H9 (cell line): ENCODE measurements at regions not wholly inside any gene's neighbourhood (a gene's known extent, or its start where the extent isn't known, plus 50 kb on each side); places are given as distances from the start of the nearest gene placed in this dataset.

Experiments
- DNase-seq: peaks from one replicate; pipeline ENCODE4 v3.0.0-alpha.2; 2017
- H2AFZ ChIP-seq: one replicate; pipeline ENCODE4 v1.6.1; 2013; ENCODE audit warnings: mild to moderate bottlenecking, low read length, control low read depth, moderate library complexity
- H2AK5ac ChIP-seq: 2 replicates; pipeline ENCODE4 v1.6.1; 2013; ENCODE audit warnings: low read length, control low read depth, mixed read lengths; ENCODE audit not compliant: insufficient read length
- H2BK120ac ChIP-seq: one replicate; pipeline ENCODE4 v1.6.1; 2013; ENCODE audit warnings: low read depth, mild to moderate bottlenecking, low read length, control low read depth, inconsistent platforms; ENCODE audit not compliant: poor library complexity, severe bottlenecking
- H2BK12ac ChIP-seq: 2 replicates; pipeline ENCODE4 v1.6.1; 2013; ENCODE audit warnings: low read length, control low read depth, mixed read lengths, low read depth; ENCODE audit not compliant: insufficient read length
- H2BK15ac ChIP-seq: 2 replicates; pipeline ENCODE4 v1.6.1; 2013; ENCODE audit warnings: low read depth, low read length, control low read depth
- H2BK20ac ChIP-seq: one replicate; pipeline ENCODE4 v1.6.1; 2013; ENCODE audit warnings: low read depth, mild to moderate bottlenecking, low read length, control low read depth, inconsistent platforms; ENCODE audit not compliant: poor library complexity, severe bottlenecking
- H2BK5ac ChIP-seq: 2 replicates; pipeline ENCODE4 v1.6.1; 2013; ENCODE audit warnings: low read length, control low read depth, mixed read lengths; ENCODE audit not compliant: insufficient read length
- H3K14ac ChIP-seq: 2 replicates; pipeline ENCODE4 v1.6.1; 2013; ENCODE audit warnings: low read length, control low read depth; ENCODE audit not compliant: insufficient read depth
- H3K18ac ChIP-seq: 2 replicates; pipeline ENCODE4 v1.6.1; 2013; ENCODE audit warnings: low read depth, mild to moderate bottlenecking, mixed read lengths, low read length, control low read depth; ENCODE audit not compliant: insufficient read length
- H3K23ac ChIP-seq: 2 replicates; pipeline ENCODE4 v1.6.1; 2013; ENCODE audit warnings: low read length, control low read depth, mixed read lengths, low read depth; ENCODE audit not compliant: insufficient read length
- H3K23me2 ChIP-seq: 2 replicates; pipeline ENCODE4 v1.6.1; 2013; ENCODE audit warnings: low read depth, mild to moderate bottlenecking, mixed read lengths, low read length, control low read depth; ENCODE audit not compliant: insufficient read length, poor library complexity, severe bottlenecking
- H3K27ac ChIP-seq: 2 replicates; pipeline ENCODE4 v1.5.1; 2013; ENCODE audit warnings: low read length, control low read depth, mixed read lengths, low read depth; ENCODE audit not compliant: insufficient read length
- H3K27me3 ChIP-seq: 2 replicates; pipeline ENCODE4 v1.6.1; 2013; ENCODE audit warnings: low read length, control low read depth, inconsistent platforms; ENCODE audit not compliant: insufficient read depth
- H3K4ac ChIP-seq: 2 replicates; pipeline ENCODE4 v1.6.1; 2013; ENCODE audit warnings: low read depth, mild to moderate bottlenecking, control low read depth, inconsistent platforms, low read length, moderate library complexity
- H3K4me1 ChIP-seq: 2 replicates; pipeline ENCODE4 v1.6.1; 2013; ENCODE audit warnings: low read length, control low read depth, inconsistent platforms; ENCODE audit not compliant: insufficient read depth
- H3K4me2 ChIP-seq: 2 replicates; pipeline ENCODE4 v1.6.1; 2013; ENCODE audit warnings: low read length, control low read depth, mixed read lengths; ENCODE audit not compliant: insufficient read length, insufficient read depth
- H3K56ac ChIP-seq: 2 replicates; pipeline ENCODE4 v1.6.1; 2013; ENCODE audit warnings: low read depth, mild to moderate bottlenecking, mixed read lengths, low read length, control low read depth; ENCODE audit not compliant: insufficient read length
- H3K79me1 ChIP-seq: 2 replicates; pipeline ENCODE4 v1.6.1; 2013; ENCODE audit warnings: low read depth, mild to moderate bottlenecking, moderate library complexity, low read length, control low read depth, inconsistent platforms; ENCODE audit not compliant: insufficient read depth, poor library complexity, severe bottlenecking
- H3K79me2 ChIP-seq: 2 replicates; pipeline ENCODE4 v1.6.1; 2013; ENCODE audit warnings: low read length, control low read depth, inconsistent platforms; ENCODE audit not compliant: insufficient read depth
- H3K9ac ChIP-seq: 2 replicates; pipeline ENCODE4 v1.6.1; 2013; ENCODE audit warnings: low read length, control low read depth, mixed read lengths; ENCODE audit not compliant: insufficient read length; ENCODE audit errors: extremely low read depth
- H3K9me3 ChIP-seq: one replicate; pipeline ENCODE4 v1.6.1; 2013; ENCODE audit warnings: low read depth, low read length, inconsistent platforms; ENCODE audit not compliant: control insufficient read depth
- H3T11ph ChIP-seq: one replicate; pipeline ENCODE4 v1.6.1; 2013; ENCODE audit warnings: mild to moderate bottlenecking, low read length, control low read depth, inconsistent platforms
- H4K20me1 ChIP-seq: one replicate; pipeline ENCODE4 v1.6.1; 2013; ENCODE audit not compliant: control insufficient read depth, insufficient read length, insufficient read depth
- H4K5ac ChIP-seq: 2 replicates; pipeline ENCODE4 v1.6.1; 2013; ENCODE audit warnings: low read depth, mild to moderate bottlenecking, mixed read lengths, low read length, control low read depth; ENCODE audit not compliant: insufficient read length
- H4K8ac ChIP-seq: replicated peaks from 2 replicates; pipeline ENCODE4 v1.6.1; 2013; ENCODE audit warnings: low read length, control low read depth, mixed read lengths, low read depth; ENCODE audit not compliant: insufficient read length
- H4K91ac ChIP-seq: 2 replicates; pipeline ENCODE4 v1.6.1; 2013; ENCODE audit warnings: low read depth, mild to moderate bottlenecking, moderate library complexity, mixed read lengths, low read length, control low read depth; ENCODE audit not compliant: insufficient read length
- H3K27ac Mint-ChIP-seq, 3 experiments: 2 replicates in 2 of 3; 3 replicates in 1 of 3; pipeline ENCODE4 v1.8.0; 2020 to 2021; ENCODE audit warnings: mixed read lengths in 3 of 3, mild to moderate bottlenecking in 1 of 3, moderate library complexity in 1 of 3
- H3K27me3 Mint-ChIP-seq: 2 replicates; pipeline ENCODE4 v1.8.0; 2021; ENCODE audit warnings: low read depth, mild to moderate bottlenecking, moderate library complexity, mixed read lengths
- H3K36me3 Mint-ChIP-seq, 3 experiments: 2 replicates in 2 of 3; 3 replicates in 1 of 3; pipeline ENCODE4 v1.8.0; 2020 to 2021; ENCODE audit warnings: low read depth in 3 of 3, mixed read lengths in 3 of 3; ENCODE audit not compliant: insufficient read depth in 1 of 3
- H3K4me1 Mint-ChIP-seq, 2 experiments: 2 replicates each; pipeline ENCODE4 v1.8.0; 2020; ENCODE audit warnings: mixed read lengths in 2 of 2
- H3K4me3 Mint-ChIP-seq, 2 experiments: 2 replicates in 1 of 2; 3 replicates in 1 of 2; pipeline ENCODE4 v1.8.0; 2020 to 2021; ENCODE audit warnings: mild to moderate bottlenecking in 2 of 2, mixed read lengths in 2 of 2, moderate library complexity in 1 of 2
- H3K9me3 Mint-ChIP-seq, 2 experiments: 2 replicates in 1 of 2; 3 replicates in 1 of 2; pipeline ENCODE4 v1.8.0; 2020; ENCODE audit warnings: mild to moderate bottlenecking in 2 of 2, mixed read lengths in 2 of 2, moderate library complexity in 1 of 2
- WGBS: extraction: QIAGEN DNeasy Blood & Tissue Kit; methylation state at CpG from one replicate; pipeline ENCODE4 v1.1.7; 2013; ENCODE audit warnings: missing lambda C conversion rate, low lambda C conversion rate, mixed read lengths; ENCODE audit not compliant: insufficient read length; ENCODE audit errors: extremely low coverage; 5-methylcytosine and 5-hydroxymethylcytosine counted together
- TF ChIP-seq, protein P1 (sequence below): fragments of 200-600 bp; sonication (generic); conservative IDR thresholded peaks from 3 replicates; pipeline ENCODE4 v1.8.0; 2021; ENCODE audit warnings: antibody characterized with exemption, mild to moderate bottlenecking

DNA sequence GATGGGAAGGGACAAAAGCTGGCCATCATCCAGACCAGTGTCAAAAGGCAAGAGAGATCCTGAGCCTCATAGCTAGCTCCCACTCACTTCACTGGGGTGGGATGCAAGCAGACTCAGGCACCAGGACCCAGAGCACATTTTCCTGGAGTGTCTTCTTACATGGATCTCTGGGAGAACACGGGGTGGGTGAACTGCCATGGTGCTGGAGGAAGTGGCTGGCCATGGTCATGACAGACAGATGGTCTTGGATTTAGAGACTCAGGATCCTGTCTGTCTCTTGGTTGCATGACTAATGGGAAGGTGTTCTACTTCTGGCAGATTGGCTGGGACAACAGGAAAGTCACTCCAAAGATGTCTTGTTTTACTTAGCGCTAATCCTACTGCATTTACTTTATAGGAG lies 311.5 kb downstream of the ATP23 start:
- Histone ChIP-seq H2AK5ac (no peak overlapping the region), H3K9ac (no peak overlapping the region), H3K4me2 (no peak overlapping the region), H3K27ac (no peak overlapping the region), H3K79me1 (no peaks in the 10 kb centered on the region), H3K79me2 (no peaks in the 10 kb centered on the region), H2BK12ac (no peak overlapping the region), H2BK15ac (no peak overlapping the region), H3K18ac (no peak overlapping the region), H3K23ac (no peak overlapping the region), H3K23me2 (no peaks in the 10 kb centered on the region), H3K9me3 (no peaks in the 10 kb centered on the region), H3K4me1 (no peaks in the 10 kb centered on the region), H4K8ac (no peak overlapping the region), H2BK5ac (no peak overlapping the region), H3K27me3 (no peaks in the 10 kb centered on the region), H4K91ac (no peak overlapping the region), H2BK120ac (no peak overlapping the region), H3K14ac (no peak overlapping the region), H3K4ac (no peak overlapping the region), H4K5ac (no peak overlapping the region), H4K20me1 (no peaks in the 10 kb centered on the region), H3K56ac (no peak overlapping the region), H2BK20ac (no peak overlapping the region), H3T11ph (no peak overlapping the region), H2AFZ (no peak overlapping the region)
- H3K27me3 Mint-ChIP-seq, result 0 out of 2 replicates have a peak, but pooled peaks cover 3% of the 10 kb centered on the region
- peak overlapping the region in 1 of 3 experiments; percentile 56; a peak in 1 of 7 replicates for H3K27ac Mint-ChIP-seq
- TF ChIP-seq, protein P1, sequence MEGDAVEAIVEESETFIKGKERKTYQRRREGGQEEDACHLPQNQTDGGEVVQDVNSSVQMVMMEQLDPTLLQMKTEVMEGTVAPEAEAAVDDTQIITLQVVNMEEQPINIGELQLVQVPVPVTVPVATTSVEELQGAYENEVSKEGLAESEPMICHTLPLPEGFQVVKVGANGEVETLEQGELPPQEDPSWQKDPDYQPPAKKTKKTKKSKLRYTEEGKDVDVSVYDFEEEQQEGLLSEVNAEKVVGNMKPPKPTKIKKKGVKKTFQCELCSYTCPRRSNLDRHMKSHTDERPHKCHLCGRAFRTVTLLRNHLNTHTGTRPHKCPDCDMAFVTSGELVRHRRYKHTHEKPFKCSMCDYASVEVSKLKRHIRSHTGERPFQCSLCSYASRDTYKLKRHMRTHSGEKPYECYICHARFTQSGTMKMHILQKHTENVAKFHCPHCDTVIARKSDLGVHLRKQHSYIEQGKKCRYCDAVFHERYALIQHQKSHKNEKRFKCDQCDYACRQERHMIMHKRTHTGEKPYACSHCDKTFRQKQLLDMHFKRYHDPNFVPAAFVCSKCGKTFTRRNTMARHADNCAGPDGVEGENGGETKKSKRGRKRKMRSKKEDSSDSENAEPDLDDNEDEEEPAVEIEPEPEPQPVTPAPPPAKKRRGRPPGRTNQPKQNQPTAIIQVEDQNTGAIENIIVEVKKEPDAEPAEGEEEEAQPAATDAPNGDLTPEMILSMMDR, result no peak
- no peak overlapping the region for H3K4me3 Mint-ChIP-seq
- WGBS, result no CpG with 5 or more reads among the region's 2 CpGs
- no peak for DNase-seq
- peaks cover 0 to 3% of the 10 kb centered on the region in 2 experiments; a peak in 1 of 5 replicates for H3K9me3 Mint-ChIP-seq
- H3K4me1 Mint-ChIP-seq, result peaks cover 0 to 4% of the 10 kb centered on the region in 2 experiments; a peak in 1 of 4 replicates
- no peaks in the 10 kb centered on the region for H3K36me3 Mint-ChIP-seq
